ENCODE measurements at regions not wholly inside any gene's neighbourhood (a gene's known extent, or its start where the extent isn't known, plus 50 kb on each side); places are given as distances from the start of the nearest gene placed in this dataset.

DNA sequence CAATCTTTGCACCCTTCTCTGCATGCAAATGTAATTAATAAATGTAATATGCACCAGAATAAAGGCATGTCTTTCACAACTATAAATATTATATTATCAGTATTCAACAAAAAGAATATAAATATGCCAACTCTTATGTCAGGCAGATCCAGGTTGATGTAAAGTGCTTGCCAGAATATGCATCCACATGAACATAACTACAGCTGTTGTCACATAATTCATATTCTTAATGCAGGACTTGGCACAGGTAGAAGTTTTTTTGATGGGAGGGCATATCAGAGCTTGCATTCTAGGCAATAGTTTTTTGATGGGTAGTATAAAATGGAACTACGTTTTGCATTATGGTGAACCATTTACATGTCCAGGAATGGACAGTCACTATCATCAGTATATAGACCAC, 544.3 kb downstream of the ZNF804A start:
- no peaks in the 10 kb centered on the region for H3K27me3 ChIP-seq
- TF ChIP-seq POLR2AphosphoS5 (IDR thresholded peaks at IDR 0.05) (no peak), EP300 (IDR thresholded peaks at IDR 0.05) (no peak), POLR2A (IDR thresholded peaks at IDR 0.05) (no peak)
- TF ChIP-seq, protein P1, sequence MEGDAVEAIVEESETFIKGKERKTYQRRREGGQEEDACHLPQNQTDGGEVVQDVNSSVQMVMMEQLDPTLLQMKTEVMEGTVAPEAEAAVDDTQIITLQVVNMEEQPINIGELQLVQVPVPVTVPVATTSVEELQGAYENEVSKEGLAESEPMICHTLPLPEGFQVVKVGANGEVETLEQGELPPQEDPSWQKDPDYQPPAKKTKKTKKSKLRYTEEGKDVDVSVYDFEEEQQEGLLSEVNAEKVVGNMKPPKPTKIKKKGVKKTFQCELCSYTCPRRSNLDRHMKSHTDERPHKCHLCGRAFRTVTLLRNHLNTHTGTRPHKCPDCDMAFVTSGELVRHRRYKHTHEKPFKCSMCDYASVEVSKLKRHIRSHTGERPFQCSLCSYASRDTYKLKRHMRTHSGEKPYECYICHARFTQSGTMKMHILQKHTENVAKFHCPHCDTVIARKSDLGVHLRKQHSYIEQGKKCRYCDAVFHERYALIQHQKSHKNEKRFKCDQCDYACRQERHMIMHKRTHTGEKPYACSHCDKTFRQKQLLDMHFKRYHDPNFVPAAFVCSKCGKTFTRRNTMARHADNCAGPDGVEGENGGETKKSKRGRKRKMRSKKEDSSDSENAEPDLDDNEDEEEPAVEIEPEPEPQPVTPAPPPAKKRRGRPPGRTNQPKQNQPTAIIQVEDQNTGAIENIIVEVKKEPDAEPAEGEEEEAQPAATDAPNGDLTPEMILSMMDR (IDR thresholded peaks at IDR 0.05): no peak
- H3K36me3 ChIP-seq: no peaks in the 10 kb centered on the region
- H3K4me1 ChIP-seq: no peaks in the 10 kb centered on the region
- H3K4me3 ChIP-seq: no peak overlapping the region
- H3K9me3 ChIP-seq: no peaks in the 10 kb centered on the region
- no peak overlapping the region for H3K27ac ChIP-seq
- 73 to 86% methylated on average over 1 of the region's 1 CpG for WGBS, 2 donors
- intact Hi-C loops (cut with DNase I): no loop called here
- DNase-seq: no peak

DNA sequence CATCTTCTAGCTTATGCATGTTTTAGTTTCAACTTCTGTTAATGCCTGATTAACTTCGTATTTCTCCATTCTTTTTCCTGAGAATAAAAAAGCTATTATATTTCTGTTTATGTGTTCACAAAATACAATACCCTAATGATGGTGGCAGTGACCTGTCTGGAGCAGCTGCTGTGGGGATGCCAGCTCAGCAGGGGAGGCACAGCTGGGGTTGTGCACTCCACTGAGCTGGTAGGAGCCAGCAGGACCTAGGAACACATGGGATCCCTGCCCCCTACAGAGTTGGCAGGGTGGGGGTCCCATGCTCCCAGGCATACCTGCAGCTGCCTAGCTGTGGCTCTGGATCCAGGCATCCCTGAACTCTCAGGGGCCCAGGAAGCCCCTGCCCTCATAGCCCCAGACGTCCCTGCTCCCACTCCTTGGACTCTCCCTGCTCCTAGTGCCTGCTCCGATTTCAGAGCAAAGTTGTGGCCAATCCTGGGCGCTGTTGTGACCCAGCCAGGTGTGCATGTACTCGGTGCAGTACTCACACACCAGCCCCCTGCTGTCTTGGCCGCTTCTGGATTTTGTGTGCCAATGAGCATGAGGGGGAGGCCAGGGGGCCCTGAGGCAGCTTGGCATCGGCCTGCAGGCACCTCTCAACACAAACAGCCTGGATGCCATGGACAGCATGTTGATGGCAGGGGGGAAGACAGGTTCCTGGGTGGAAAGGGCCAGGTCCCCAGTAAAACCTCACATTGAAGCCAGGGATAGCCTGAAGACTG, 546.0 kb downstream of the ZNF804A start:
- no peaks in the 10 kb centered on the region for H3K9me3 ChIP-seq
- TF ChIP-seq EP300 (IDR thresholded peaks at IDR 0.05): no peak
- no peak for TF ChIP-seq POLR2AphosphoS5 (IDR thresholded peaks at IDR 0.05)
- TF ChIP-seq, protein P1 (IDR thresholded peaks at IDR 0.05): no peak
- TF ChIP-seq POLR2A (IDR thresholded peaks at IDR 0.05): no peak
- H3K36me3 ChIP-seq: no peaks in the 10 kb centered on the region
- H3K4me3 ChIP-seq: no peak overlapping the region
- no peaks in the 10 kb centered on the region for H3K27me3 ChIP-seq
- DNase-seq: no peak
- WGBS, 2 donors: 67 to 78% methylated on average over 7 of the region's 7 CpGs
- no peaks in the 10 kb centered on the region for H3K4me1 ChIP-seq
- H3K27ac ChIP-seq: no peak overlapping the region
- intact Hi-C loops (cut with DNase I): no loop called here

DNA sequence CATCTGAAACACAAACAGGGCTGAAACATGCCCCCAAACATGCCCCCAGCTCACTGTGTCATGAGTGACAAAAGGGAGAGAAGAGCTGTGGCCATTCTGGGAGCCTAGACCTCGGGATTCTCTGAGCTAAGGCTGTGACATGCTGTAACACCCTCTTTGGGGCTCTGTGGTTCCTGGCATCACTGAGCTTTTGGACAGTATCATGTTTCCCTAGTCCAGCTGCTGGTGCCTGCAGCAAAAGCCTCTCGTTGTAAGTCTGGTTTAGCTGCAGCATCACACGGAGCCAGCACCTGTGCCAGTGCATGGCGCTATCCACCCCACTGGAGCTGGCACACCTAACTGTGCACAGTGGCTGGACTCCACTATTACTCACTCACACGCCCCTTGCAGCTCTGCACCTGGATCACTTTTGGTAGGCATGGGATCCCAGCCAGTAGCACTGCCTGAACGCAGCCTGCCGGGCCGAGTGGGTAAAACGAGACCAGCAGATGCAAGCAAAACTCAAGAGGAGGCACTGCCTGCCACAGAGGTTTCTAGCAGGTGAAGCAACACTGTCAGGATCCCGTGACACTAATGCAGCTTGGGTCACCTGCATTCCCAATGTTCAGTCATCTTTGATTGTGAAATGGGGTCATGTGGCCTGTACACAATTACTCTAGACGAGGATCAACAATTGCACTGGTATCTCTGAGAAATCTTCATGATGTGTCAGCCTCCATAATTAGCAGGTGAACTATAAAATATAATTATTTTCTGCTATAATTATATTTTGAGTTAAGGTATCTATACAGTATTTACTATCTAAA, 547.2 kb downstream of the ZNF804A start:
- no peak for DNase-seq
- Histone ChIP-seq H3K4me1 (no peaks in the 10 kb centered on the region), H3K4me3 (no peak overlapping the region), H3K27me3 (no peaks in the 10 kb centered on the region), H3K36me3 (no peaks in the 10 kb centered on the region), H3K9me3 (no peaks in the 10 kb centered on the region), H3K27ac (no peak overlapping the region)
- intact Hi-C loops (cut with DNase I): no loop called here
- no peak for TF ChIP-seq POLR2A (IDR thresholded peaks at IDR 0.05)
- TF ChIP-seq, protein P1 (IDR thresholded peaks at IDR 0.05): no peak
- no peak for TF ChIP-seq EP300 (IDR thresholded peaks at IDR 0.05)
- TF ChIP-seq POLR2AphosphoS5 (IDR thresholded peaks at IDR 0.05): no peak
- 73 to 83% methylated on average over 11 of the region's 11 CpGs for WGBS, 2 donors

DNA sequence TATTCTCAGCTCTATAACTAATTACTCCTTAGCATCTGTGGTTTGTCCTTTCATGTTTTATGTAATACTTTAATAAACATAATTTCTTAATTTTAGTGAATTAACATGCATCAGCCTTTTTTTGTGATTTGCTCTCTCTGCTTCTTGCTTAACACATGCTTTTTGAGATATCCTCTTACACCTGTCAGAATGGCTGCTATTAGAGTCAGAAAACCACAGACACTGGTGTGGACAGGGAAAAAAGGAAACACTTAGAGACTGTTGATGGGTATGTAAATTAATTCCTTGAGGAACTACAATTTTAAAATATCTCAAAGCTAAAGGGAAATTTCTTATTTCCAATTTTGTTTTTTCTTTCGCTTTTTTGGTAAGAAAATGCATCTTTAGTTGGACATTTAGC, 549.0 kb downstream of the ZNF804A start:
- no peak overlapping the region for H3K27ac ChIP-seq
- H3K4me3 ChIP-seq: no peak overlapping the region
- H3K36me3 ChIP-seq: no peaks in the 10 kb centered on the region
- intact Hi-C loops (cut with DNase I): no loop called here
- 77 to 87% methylated on average over 1 of the region's 1 CpG for WGBS, 2 donors
- no peak for TF ChIP-seq POLR2AphosphoS5 (IDR thresholded peaks at IDR 0.05)
- no peak for TF ChIP-seq POLR2A (IDR thresholded peaks at IDR 0.05)
- no peak for TF ChIP-seq EP300 (IDR thresholded peaks at IDR 0.05)
- TF ChIP-seq, protein P1 (IDR thresholded peaks at IDR 0.05): no peak
- H3K4me1 ChIP-seq: no peaks in the 10 kb centered on the region
- DNase-seq: no peak
- no peaks in the 10 kb centered on the region for H3K27me3 ChIP-seq
- no peaks in the 10 kb centered on the region for H3K9me3 ChIP-seq
